H9 (cell line): ENCODE measurements at regions not wholly inside any gene's neighbourhood (a gene's known extent, or its start where the extent isn't known, plus 50 kb on each side); places are given as distances from the start of the nearest gene placed in this dataset.

Experiments
- DNase-seq: peaks from one replicate; pipeline ENCODE4 v3.0.0-alpha.2; 2017
- H2AFZ ChIP-seq: one replicate; pipeline ENCODE4 v1.6.1; 2013; ENCODE audit warnings: mild to moderate bottlenecking, low read length, control low read depth, moderate library complexity
- H2AK5ac ChIP-seq: 2 replicates; pipeline ENCODE4 v1.6.1; 2013; ENCODE audit warnings: low read length, control low read depth, mixed read lengths; ENCODE audit not compliant: insufficient read length
- H2BK120ac ChIP-seq: one replicate; pipeline ENCODE4 v1.6.1; 2013; ENCODE audit warnings: low read depth, mild to moderate bottlenecking, low read length, control low read depth, inconsistent platforms; ENCODE audit not compliant: poor library complexity, severe bottlenecking
- H2BK12ac ChIP-seq: 2 replicates; pipeline ENCODE4 v1.6.1; 2013; ENCODE audit warnings: low read length, control low read depth, mixed read lengths, low read depth; ENCODE audit not compliant: insufficient read length
- H2BK15ac ChIP-seq: 2 replicates; pipeline ENCODE4 v1.6.1; 2013; ENCODE audit warnings: low read depth, low read length, control low read depth
- H2BK20ac ChIP-seq: one replicate; pipeline ENCODE4 v1.6.1; 2013; ENCODE audit warnings: low read depth, mild to moderate bottlenecking, low read length, control low read depth, inconsistent platforms; ENCODE audit not compliant: poor library complexity, severe bottlenecking
- H2BK5ac ChIP-seq: 2 replicates; pipeline ENCODE4 v1.6.1; 2013; ENCODE audit warnings: low read length, control low read depth, mixed read lengths; ENCODE audit not compliant: insufficient read length
- H3K14ac ChIP-seq: 2 replicates; pipeline ENCODE4 v1.6.1; 2013; ENCODE audit warnings: low read length, control low read depth; ENCODE audit not compliant: insufficient read depth
- H3K18ac ChIP-seq: 2 replicates; pipeline ENCODE4 v1.6.1; 2013; ENCODE audit warnings: low read depth, mild to moderate bottlenecking, mixed read lengths, low read length, control low read depth; ENCODE audit not compliant: insufficient read length
- H3K23ac ChIP-seq: 2 replicates; pipeline ENCODE4 v1.6.1; 2013; ENCODE audit warnings: low read length, control low read depth, mixed read lengths, low read depth; ENCODE audit not compliant: insufficient read length
- H3K23me2 ChIP-seq: 2 replicates; pipeline ENCODE4 v1.6.1; 2013; ENCODE audit warnings: low read depth, mild to moderate bottlenecking, mixed read lengths, low read length, control low read depth; ENCODE audit not compliant: insufficient read length, poor library complexity, severe bottlenecking
- H3K27ac ChIP-seq: 2 replicates; pipeline ENCODE4 v1.5.1; 2013; ENCODE audit warnings: low read length, control low read depth, mixed read lengths, low read depth; ENCODE audit not compliant: insufficient read length
- H3K27me3 ChIP-seq: 2 replicates; pipeline ENCODE4 v1.6.1; 2013; ENCODE audit warnings: low read length, control low read depth, inconsistent platforms; ENCODE audit not compliant: insufficient read depth
- H3K4ac ChIP-seq: 2 replicates; pipeline ENCODE4 v1.6.1; 2013; ENCODE audit warnings: low read depth, mild to moderate bottlenecking, control low read depth, inconsistent platforms, low read length, moderate library complexity
- H3K4me1 ChIP-seq: 2 replicates; pipeline ENCODE4 v1.6.1; 2013; ENCODE audit warnings: low read length, control low read depth, inconsistent platforms; ENCODE audit not compliant: insufficient read depth
- H3K4me2 ChIP-seq: 2 replicates; pipeline ENCODE4 v1.6.1; 2013; ENCODE audit warnings: low read length, control low read depth, mixed read lengths; ENCODE audit not compliant: insufficient read length, insufficient read depth
- H3K56ac ChIP-seq: 2 replicates; pipeline ENCODE4 v1.6.1; 2013; ENCODE audit warnings: low read depth, mild to moderate bottlenecking, mixed read lengths, low read length, control low read depth; ENCODE audit not compliant: insufficient read length
- H3K79me1 ChIP-seq: 2 replicates; pipeline ENCODE4 v1.6.1; 2013; ENCODE audit warnings: low read depth, mild to moderate bottlenecking, moderate library complexity, low read length, control low read depth, inconsistent platforms; ENCODE audit not compliant: insufficient read depth, poor library complexity, severe bottlenecking
- H3K79me2 ChIP-seq: 2 replicates; pipeline ENCODE4 v1.6.1; 2013; ENCODE audit warnings: low read length, control low read depth, inconsistent platforms; ENCODE audit not compliant: insufficient read depth
- H3K9ac ChIP-seq: 2 replicates; pipeline ENCODE4 v1.6.1; 2013; ENCODE audit warnings: low read length, control low read depth, mixed read lengths; ENCODE audit not compliant: insufficient read length; ENCODE audit errors: extremely low read depth
- H3K9me3 ChIP-seq: one replicate; pipeline ENCODE4 v1.6.1; 2013; ENCODE audit warnings: low read depth, low read length, inconsistent platforms; ENCODE audit not compliant: control insufficient read depth
- H3T11ph ChIP-seq: one replicate; pipeline ENCODE4 v1.6.1; 2013; ENCODE audit warnings: mild to moderate bottlenecking, low read length, control low read depth, inconsistent platforms
- H4K20me1 ChIP-seq: one replicate; pipeline ENCODE4 v1.6.1; 2013; ENCODE audit not compliant: control insufficient read depth, insufficient read length, insufficient read depth
- H4K5ac ChIP-seq: 2 replicates; pipeline ENCODE4 v1.6.1; 2013; ENCODE audit warnings: low read depth, mild to moderate bottlenecking, mixed read lengths, low read length, control low read depth; ENCODE audit not compliant: insufficient read length
- H4K8ac ChIP-seq: replicated peaks from 2 replicates; pipeline ENCODE4 v1.6.1; 2013; ENCODE audit warnings: low read length, control low read depth, mixed read lengths, low read depth; ENCODE audit not compliant: insufficient read length
- H4K91ac ChIP-seq: 2 replicates; pipeline ENCODE4 v1.6.1; 2013; ENCODE audit warnings: low read depth, mild to moderate bottlenecking, moderate library complexity, mixed read lengths, low read length, control low read depth; ENCODE audit not compliant: insufficient read length
- H3K27ac Mint-ChIP-seq, 3 experiments: 2 replicates in 2 of 3; 3 replicates in 1 of 3; pipeline ENCODE4 v1.8.0; 2020 to 2021; ENCODE audit warnings: mixed read lengths in 3 of 3, mild to moderate bottlenecking in 1 of 3, moderate library complexity in 1 of 3
- H3K27me3 Mint-ChIP-seq: 2 replicates; pipeline ENCODE4 v1.8.0; 2021; ENCODE audit warnings: low read depth, mild to moderate bottlenecking, moderate library complexity, mixed read lengths
- H3K36me3 Mint-ChIP-seq, 3 experiments: 2 replicates in 2 of 3; 3 replicates in 1 of 3; pipeline ENCODE4 v1.8.0; 2020 to 2021; ENCODE audit warnings: low read depth in 3 of 3, mixed read lengths in 3 of 3; ENCODE audit not compliant: insufficient read depth in 1 of 3
- H3K4me1 Mint-ChIP-seq, 2 experiments: 2 replicates each; pipeline ENCODE4 v1.8.0; 2020; ENCODE audit warnings: mixed read lengths in 2 of 2
- H3K4me3 Mint-ChIP-seq, 2 experiments: 2 replicates in 1 of 2; 3 replicates in 1 of 2; pipeline ENCODE4 v1.8.0; 2020 to 2021; ENCODE audit warnings: mild to moderate bottlenecking in 2 of 2, mixed read lengths in 2 of 2, moderate library complexity in 1 of 2
- H3K9me3 Mint-ChIP-seq, 2 experiments: 2 replicates in 1 of 2; 3 replicates in 1 of 2; pipeline ENCODE4 v1.8.0; 2020; ENCODE audit warnings: mild to moderate bottlenecking in 2 of 2, mixed read lengths in 2 of 2, moderate library complexity in 1 of 2
- WGBS: extraction: QIAGEN DNeasy Blood & Tissue Kit; methylation state at CpG from one replicate; pipeline ENCODE4 v1.1.7; 2013; ENCODE audit warnings: missing lambda C conversion rate, low lambda C conversion rate, mixed read lengths; ENCODE audit not compliant: insufficient read length; ENCODE audit errors: extremely low coverage; 5-methylcytosine and 5-hydroxymethylcytosine counted together
- TF ChIP-seq, protein P1 (sequence below): fragments of 200-600 bp; sonication (generic); conservative IDR thresholded peaks from 3 replicates; pipeline ENCODE4 v1.8.0; 2021; ENCODE audit warnings: antibody characterized with exemption, mild to moderate bottlenecking

DNA sequence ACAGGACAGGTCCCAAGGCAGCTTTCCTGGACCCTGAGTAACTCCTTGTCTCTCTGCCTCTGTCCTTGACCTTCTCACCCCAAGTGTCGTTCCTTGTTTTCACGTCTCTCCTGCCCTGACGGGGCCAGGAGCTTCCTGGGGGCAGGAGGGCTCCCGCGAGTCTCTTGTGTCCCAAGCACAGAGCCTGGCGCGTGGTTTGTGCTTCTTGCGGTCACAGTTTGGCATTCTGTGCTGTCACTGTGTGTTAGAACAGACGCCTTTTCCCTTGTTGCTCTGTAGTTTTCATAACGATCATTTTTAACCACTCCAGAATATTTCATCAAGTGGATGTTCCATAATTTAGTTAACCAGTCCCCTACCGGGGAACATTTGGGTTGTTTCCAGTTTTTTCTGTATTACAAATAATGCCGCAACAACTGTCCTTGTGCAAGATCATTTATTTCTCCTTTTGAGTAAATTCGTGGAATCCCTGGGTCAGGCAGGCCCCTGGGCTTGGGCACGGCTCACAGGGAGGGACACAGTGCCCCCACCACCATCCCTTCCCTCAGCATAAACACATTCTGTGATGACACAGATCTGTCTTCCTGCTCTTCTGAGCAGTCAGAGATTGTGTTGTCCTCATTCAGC, 71.9 kb downstream of the TSPAN17 start:
- Histone ChIP-seq H2BK15ac (no peak overlapping the region), H4K91ac (no peak overlapping the region), H3K4me1 (no peaks in the 10 kb centered on the region), H2AFZ (no peak overlapping the region), H3K56ac (no peak overlapping the region), H2BK12ac (no peak overlapping the region), H3K4me2 (no peak overlapping the region), H3K79me2 (no peaks in the 10 kb centered on the region), H3K27ac (no peak overlapping the region), H3K14ac (no peak overlapping the region), H2BK5ac (no peak overlapping the region), H4K20me1 (no peaks in the 10 kb centered on the region), H3K18ac (no peak overlapping the region), H3K27me3 (no peaks in the 10 kb centered on the region), H3K79me1 (no peaks in the 10 kb centered on the region), H3K23ac (no peak overlapping the region), H4K8ac (no peak overlapping the region), H3K23me2 (no peaks in the 10 kb centered on the region), H2AK5ac (no peak overlapping the region), H3K9ac (no peak overlapping the region), H3K4ac (no peak overlapping the region), H2BK20ac (no peak overlapping the region), H2BK120ac (no peak overlapping the region), H3T11ph (no peak overlapping the region), H3K9me3 (no peaks in the 10 kb centered on the region), H4K5ac (no peak overlapping the region)
- Mint-ChIP-seq H3K4me3 (no peak overlapping the region), H3K27ac (no peak overlapping the region), H3K4me1 (peaks cover 16 to 37% of the 10 kb centered on the region in 2 experiments), H3K27me3 (peaks cover 17% of the 10 kb centered on the region), H3K9me3 (peaks cover 6% of the 10 kb centered on the region in 2 experiments), H3K36me3 (peaks cover 1 to 3% (median 2%) of the 10 kb centered on the region in 3 experiments; a peak in 5 of 7 replicates)
- no CpG with 5 or more reads among the region's 14 CpGs for WGBS
- DNase-seq = no peak
- TF ChIP-seq, protein P1, sequence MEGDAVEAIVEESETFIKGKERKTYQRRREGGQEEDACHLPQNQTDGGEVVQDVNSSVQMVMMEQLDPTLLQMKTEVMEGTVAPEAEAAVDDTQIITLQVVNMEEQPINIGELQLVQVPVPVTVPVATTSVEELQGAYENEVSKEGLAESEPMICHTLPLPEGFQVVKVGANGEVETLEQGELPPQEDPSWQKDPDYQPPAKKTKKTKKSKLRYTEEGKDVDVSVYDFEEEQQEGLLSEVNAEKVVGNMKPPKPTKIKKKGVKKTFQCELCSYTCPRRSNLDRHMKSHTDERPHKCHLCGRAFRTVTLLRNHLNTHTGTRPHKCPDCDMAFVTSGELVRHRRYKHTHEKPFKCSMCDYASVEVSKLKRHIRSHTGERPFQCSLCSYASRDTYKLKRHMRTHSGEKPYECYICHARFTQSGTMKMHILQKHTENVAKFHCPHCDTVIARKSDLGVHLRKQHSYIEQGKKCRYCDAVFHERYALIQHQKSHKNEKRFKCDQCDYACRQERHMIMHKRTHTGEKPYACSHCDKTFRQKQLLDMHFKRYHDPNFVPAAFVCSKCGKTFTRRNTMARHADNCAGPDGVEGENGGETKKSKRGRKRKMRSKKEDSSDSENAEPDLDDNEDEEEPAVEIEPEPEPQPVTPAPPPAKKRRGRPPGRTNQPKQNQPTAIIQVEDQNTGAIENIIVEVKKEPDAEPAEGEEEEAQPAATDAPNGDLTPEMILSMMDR = no peak
